ENCODE measurements at regions not wholly inside any gene's neighbourhood (a gene's known extent, or its start where the extent isn't known, plus 50 kb on each side); places are given as distances from the start of the nearest gene placed in this dataset.

DNA sequence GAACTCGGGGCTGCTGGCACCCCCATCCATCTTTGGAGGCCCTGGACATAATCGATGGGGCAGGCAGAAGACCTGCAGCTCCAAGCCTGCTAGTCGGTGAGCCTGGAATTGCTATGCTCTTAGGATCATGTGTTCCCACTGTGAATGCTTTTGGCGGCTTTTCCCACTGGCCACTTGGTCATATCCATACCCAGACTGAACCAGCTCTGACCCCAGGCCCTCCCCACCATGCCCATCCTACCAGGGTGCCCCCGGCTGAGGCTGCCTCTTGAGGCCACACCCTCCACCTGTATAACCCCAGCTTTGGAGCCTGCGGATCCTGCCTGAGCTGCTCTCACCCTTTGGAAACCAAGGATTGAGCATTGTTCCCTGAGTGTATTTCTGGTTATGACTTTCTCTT is 113.5 kb downstream of the TENT4A start:
- no peaks in the 10 kb centered on the region for H3K27me3 ChIP-seq (ENCODE audit: control insufficient read depth, insufficient read depth, low read length)
- H3K4me3 ChIP-seq (ENCODE audit: insufficient read depth, low read depth, low read length) = no peak overlapping the region
- DNase-seq = no peak
- no peaks in the 10 kb centered on the region for H3K36me3 ChIP-seq (replicated peaks; ENCODE audit: control insufficient read depth, insufficient read depth, low read length)

DNA sequence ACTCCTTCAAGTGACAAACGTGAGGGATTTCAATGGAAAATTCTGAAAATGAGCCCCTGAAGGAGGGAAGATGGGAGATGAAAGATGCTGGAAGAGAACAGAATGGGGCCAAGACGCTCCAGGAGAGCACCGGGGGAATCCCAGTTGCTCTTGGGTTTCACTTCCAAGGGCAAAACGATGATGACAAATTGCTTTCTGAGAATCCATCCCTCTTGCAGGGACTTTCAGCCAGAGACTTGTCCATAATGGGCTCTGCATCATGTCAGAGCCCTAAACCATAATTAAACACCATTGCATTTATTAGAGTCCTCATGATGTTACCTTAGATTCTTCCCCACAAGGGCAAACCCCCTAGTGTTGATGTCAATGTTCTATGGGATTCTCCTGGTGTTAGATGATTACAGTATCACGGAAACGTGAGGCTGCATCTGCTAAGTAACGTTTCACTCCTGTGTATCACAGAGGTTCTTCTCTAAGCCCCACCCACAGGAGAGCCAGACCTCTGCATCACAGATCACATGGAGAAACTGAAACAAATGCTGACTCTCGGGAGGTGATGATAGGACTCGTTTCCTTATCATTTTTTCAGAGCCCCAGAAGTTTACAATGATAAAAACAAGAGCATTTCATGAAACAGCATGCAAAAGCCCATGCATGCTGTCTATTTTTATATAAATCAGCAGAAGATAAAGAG is 114.4 kb downstream of the TENT4A start:
- H3K4me3 ChIP-seq (ENCODE audit: insufficient read depth, low read depth, low read length) = no peak overlapping the region
- no peaks in the 10 kb centered on the region for H3K27me3 ChIP-seq (ENCODE audit: control insufficient read depth, insufficient read depth, low read length)
- no peak for DNase-seq
- no peaks in the 10 kb centered on the region for H3K36me3 ChIP-seq (replicated peaks; ENCODE audit: control insufficient read depth, insufficient read depth, low read length)

DNA sequence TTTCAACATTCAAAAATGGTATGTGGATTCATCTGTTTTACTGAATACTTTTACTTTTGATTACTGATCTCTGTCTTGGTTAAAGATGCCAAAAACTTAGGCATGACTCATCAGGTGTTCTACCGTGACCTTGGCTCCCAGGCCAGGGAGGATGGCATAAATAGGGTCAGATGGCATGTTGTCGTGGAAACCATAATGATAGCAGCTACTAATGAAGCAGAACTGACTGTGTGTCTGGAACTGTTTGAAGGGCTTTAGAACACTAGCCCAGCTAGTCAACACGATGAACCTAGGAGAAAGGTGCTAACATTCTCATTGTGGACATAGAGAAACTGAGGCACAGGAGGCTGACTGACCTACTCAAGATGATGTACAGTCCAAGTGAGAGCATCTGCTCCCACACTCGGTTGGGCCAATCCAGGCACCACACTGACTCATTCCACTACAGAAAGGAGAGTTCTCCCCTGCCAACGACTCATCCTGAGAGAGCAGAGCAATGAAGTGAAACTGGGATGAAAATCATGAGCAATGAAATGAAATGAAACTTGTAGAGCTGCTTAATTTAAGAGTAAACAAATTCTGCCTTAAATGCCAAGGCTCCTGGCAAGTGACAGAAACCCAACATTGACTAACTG is 116.0 kb downstream of the TENT4A start:
- H3K36me3 ChIP-seq (replicated peaks; ENCODE audit: control insufficient read depth, insufficient read depth, low read length) = no peaks in the 10 kb centered on the region
- no peak for DNase-seq
- H3K4me3 ChIP-seq (ENCODE audit: insufficient read depth, low read depth, low read length) = no peak overlapping the region
- no peaks in the 10 kb centered on the region for H3K27me3 ChIP-seq (ENCODE audit: control insufficient read depth, insufficient read depth, low read length)

DNA sequence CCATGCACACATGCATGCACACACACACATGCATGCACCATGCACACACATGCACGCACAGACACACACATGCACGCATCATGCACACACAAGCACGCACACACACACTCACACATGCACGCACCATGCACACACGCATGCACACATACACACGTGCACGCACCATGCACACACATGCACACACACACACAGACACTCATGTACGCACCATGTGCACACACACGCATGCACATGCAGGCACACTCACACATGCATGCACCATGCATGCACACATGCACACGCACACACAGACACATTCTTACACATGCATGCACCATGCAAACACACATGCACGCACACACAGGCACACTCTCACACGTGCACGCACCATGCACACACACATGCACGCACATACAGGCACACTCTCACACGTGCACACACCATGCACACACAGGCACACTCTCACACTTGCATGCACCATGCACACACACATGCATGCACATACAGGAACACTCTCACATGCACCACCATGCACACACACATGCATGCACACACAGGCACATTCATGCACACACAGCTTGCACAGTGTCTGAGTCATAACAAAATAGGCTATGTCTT is 117.5 kb downstream of the TENT4A start:
- no peak for DNase-seq
- no peak overlapping the region for H3K4me3 ChIP-seq (ENCODE audit: insufficient read depth, low read depth, low read length)

DNA sequence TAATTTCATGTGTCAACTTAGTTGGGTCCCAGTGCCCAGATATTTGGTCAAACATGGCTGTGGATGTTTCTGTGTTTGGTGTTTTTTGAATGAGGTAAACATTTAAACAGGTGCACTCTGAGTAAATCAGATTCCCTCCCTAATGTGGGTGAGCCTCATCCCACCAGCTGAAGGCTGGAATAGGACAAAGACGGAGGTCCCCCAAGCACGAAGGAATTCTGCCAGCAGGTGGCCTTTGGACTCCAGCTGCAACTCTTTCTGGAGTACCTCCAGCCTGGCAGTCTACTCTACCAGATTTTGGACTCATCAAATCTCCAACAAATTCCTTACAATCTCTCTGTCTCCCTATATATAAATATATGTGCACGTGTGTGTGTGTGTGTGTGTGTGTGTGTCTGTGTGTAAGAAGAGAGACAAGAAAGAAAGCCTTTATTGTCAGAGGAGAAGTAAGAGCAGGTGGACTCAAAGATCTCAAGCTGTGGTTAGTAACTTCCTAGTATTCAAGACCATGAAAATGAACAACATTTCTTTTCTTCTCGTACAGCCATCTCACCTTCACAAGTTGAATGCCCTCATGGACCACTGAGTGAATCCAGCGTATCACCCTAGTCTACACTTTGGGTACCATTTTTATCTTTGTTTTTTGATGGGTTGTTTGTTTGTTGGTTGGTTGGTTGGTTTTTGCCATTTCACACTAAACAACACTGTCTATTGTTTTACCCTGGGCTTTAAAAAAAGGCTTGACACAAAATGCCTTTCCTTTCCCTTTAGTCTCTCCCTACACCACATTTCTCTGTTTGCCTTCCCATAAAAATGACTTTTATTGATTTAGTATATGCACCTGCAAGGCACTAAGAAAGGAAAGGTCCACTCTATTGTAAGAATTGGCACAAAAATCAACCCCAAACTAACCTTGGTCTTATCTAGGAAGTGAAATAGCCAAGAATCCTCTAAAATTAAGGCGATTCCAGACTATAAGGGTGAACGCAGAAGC is 118.7 kb downstream of the TENT4A start:
- no peak for DNase-seq
- Histone ChIP-seq H3K27me3 (ENCODE audit: control insufficient read depth, insufficient read depth, low read length) (no peaks in the 10 kb centered on the region), H3K36me3 (replicated peaks; ENCODE audit: control insufficient read depth, insufficient read depth, low read length) (no peaks in the 10 kb centered on the region), H3K4me3 (ENCODE audit: insufficient read depth, low read depth, low read length) (no peak overlapping the region)

More for the DNA sequence above, 117.5 kb downstream of the TENT4A start:
- Histone ChIP-seq H3K36me3 (replicated peaks; ENCODE audit: control insufficient read depth, insufficient read depth, low read length) (no peaks in the 10 kb centered on the region), H3K27me3 (ENCODE audit: control insufficient read depth, insufficient read depth, low read length) (no peaks in the 10 kb centered on the region)

DNA sequence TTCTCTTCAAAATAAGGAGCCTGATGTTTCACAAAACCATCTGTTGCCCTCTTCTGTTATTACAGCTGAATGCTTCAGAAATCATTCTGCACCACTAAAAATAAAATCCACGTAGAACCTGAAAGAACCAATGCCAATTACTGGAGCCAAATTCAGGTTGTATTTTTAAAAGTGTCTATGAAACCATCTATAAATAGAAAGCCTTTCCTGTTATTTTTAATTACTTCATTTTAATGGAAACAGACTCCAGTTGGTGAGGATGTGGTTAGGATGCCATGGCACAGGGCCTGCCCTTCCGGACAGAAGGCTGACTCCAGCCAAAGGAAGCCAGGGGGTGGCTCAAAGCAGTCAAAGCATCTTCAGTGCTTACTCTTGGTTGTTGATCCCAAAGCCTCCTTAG is 119.8 kb downstream of the TENT4A start:
- DNase-seq = no peak
- Histone ChIP-seq H3K4me3 (ENCODE audit: insufficient read depth, low read depth, low read length) (no peak overlapping the region), H3K36me3 (replicated peaks; ENCODE audit: control insufficient read depth, insufficient read depth, low read length) (no peaks in the 10 kb centered on the region), H3K27me3 (ENCODE audit: control insufficient read depth, insufficient read depth, low read length) (no peaks in the 10 kb centered on the region)

DNA sequence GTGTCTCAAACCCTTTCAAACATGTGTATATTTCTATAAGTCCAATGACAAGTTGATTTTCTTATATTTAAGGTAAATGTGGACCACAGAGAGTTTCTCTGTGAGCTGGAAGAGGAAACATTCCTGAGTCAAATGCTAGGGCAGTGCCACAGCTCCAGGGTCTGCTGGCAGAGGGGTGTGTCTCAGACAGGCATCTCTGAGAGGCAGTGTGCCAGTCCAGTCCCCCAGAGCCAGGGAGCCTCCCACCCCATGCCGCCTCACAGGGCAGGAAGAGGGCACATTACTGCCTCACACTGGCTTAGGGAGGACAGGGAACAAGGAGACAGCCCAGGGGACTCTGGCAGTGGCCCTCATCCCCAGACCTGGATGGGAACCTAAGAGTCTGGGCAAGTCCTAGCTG is 120.2 kb downstream of the TENT4A start:
- Histone ChIP-seq H3K4me3 (ENCODE audit: insufficient read depth, low read depth, low read length) (no peak overlapping the region), H3K36me3 (replicated peaks; ENCODE audit: control insufficient read depth, insufficient read depth, low read length) (no peaks in the 10 kb centered on the region), H3K27me3 (ENCODE audit: control insufficient read depth, insufficient read depth, low read length) (no peaks in the 10 kb centered on the region)
- DNase-seq = no peak

DNA sequence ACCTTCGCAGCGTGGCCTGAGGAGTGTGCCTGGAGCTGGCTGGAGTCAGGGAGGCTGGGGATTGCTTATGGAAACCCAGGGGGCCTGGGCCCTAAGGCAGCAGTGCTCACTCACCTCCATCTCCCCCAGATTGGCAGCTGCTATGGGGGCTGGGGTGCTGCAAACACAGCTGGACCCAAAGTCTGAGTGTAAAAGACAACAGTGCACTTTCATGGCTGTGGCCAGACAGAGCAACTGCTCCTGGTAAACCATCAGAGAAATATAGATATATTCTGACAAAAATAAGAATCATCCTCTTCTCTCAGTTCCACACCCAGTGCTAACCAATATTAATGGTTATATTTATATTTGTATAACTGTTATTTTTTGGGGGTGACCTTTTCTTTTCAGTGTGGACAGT is 123.9 kb downstream of the TENT4A start:
- Histone ChIP-seq H3K27me3 (ENCODE audit: control insufficient read depth, insufficient read depth, low read length) (no peaks in the 10 kb centered on the region), H3K4me3 (ENCODE audit: insufficient read depth, low read depth, low read length) (no peak overlapping the region), H3K36me3 (replicated peaks; ENCODE audit: control insufficient read depth, insufficient read depth, low read length) (no peaks in the 10 kb centered on the region)
- no peak for DNase-seq

DNA sequence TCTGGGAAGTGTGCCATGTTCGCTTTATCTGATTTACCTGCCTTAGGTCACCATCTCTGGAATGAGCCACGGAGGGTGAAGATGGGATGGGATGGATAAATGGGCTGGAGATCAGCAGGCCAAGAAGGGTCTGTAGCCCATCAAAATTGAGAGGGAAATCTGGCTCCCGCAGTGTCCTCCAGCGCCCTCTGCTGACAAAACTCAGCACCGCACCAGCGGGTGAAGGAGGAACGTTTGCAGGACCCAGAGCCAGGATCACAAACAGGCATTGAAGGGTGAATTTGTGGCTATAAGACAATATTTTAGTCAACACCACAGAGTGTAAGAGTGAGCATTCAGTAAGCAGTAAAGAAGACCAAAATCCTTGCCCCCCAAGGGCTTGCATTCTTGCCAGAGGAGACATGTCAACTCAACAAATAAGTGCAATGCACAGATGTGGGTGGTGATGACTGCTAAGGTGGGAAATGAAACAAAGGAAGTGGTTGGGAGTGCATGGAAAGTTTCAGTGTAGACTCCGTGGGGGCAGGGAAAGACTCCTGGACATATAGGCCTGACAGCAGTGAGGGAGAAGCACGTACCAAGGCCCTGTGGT is 124.4 kb downstream of the TENT4A start:
- no peak overlapping the region for H3K4me3 ChIP-seq (ENCODE audit: insufficient read depth, low read depth, low read length)
- DNase-seq = peak; percentile 38
- H3K27me3 ChIP-seq (ENCODE audit: control insufficient read depth, insufficient read depth, low read length) = no peaks in the 10 kb centered on the region
- no peaks in the 10 kb centered on the region for H3K36me3 ChIP-seq (replicated peaks; ENCODE audit: control insufficient read depth, insufficient read depth, low read length)

DNA sequence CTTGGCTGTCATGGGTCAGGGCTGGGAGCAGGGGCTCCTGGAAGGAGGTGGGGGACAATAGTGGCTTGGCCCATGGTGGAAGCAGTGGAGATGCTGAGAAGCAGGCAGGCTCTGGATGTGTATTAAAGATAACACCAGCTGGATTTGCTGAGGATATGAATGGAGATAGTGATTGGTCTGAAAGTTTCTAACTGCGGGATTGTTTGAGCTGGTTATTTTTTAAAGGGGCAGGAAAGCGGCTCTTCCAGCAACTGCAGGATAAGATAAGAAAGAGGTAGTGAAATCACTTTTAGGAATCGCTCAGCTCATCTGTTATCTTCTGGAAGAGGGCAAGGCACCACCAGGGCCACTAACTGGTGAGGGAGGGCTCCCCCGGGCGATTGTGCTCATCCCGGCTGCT is 125.5 kb downstream of the TENT4A start:
- Histone ChIP-seq H3K4me3 (ENCODE audit: insufficient read depth, low read depth, low read length) (no peak overlapping the region), H3K27me3 (ENCODE audit: control insufficient read depth, insufficient read depth, low read length) (no peaks in the 10 kb centered on the region), H3K36me3 (replicated peaks; ENCODE audit: control insufficient read depth, insufficient read depth, low read length) (no peaks in the 10 kb centered on the region)
- DNase-seq = no peak

DNA sequence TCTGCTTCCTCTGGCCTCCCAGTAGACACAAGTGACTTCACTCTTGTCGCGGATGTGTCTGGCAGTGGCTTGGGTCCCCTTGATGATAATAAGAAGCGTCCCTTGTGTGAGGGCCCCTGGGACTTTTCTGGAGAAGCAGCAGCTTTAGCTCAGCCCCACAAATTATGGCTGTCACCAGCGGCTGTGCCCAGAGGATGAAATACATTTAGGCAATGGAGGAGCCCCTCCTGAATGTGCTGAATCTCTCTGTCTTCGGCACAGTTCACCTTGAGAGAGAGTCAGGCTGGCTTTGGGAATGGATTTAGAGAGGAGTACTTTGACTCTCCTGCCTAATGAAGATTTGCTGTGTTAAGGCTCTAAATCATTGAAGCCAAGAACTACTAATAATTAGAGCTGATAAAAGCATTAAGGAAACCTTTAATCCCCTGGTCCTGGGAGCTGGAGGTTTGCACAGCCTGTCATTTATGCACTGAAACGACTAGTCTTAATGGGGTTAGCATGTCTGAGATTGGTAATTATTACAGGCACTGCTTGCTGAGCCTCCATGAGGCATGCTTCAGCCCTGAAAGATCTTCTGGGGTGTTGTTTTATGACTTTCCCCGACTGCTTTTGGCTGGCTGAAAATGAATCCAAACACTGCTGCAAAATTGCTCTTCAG is 127.0 kb downstream of the TENT4A start:
- Histone ChIP-seq H3K4me3 (ENCODE audit: insufficient read depth, low read depth, low read length) (no peak overlapping the region), H3K27me3 (ENCODE audit: control insufficient read depth, insufficient read depth, low read length) (no peaks in the 10 kb centered on the region), H3K36me3 (replicated peaks; ENCODE audit: control insufficient read depth, insufficient read depth, low read length) (no peaks in the 10 kb centered on the region)
- no peak for DNase-seq

DNA sequence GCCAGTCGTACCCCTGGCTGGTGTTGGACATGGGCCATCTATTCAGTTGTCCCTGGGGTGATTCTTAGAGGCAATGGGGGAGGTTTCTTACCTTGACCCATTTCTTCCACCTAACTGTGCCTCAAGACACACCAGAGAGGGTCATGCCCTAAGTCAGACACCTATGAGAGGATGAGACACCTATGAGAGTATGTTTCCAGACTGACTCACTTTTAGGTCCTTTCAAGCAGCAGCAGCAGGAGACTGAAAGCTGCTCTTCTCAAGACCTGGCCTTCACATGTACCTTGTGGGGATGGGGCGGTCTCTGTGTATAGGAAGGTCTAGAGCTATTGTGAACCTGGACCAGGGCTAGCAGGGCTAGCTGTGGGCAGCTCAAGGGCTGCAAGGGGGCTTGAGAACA is 130.1 kb downstream of the TENT4A start:
- no peak for DNase-seq
- no peaks in the 10 kb centered on the region for H3K27me3 ChIP-seq (ENCODE audit: control insufficient read depth, insufficient read depth, low read length)
- H3K36me3 ChIP-seq (replicated peaks; ENCODE audit: control insufficient read depth, insufficient read depth, low read length) = no peaks in the 10 kb centered on the region
- H3K4me3 ChIP-seq (ENCODE audit: insufficient read depth, low read depth, low read length) = no peak overlapping the region

DNA sequence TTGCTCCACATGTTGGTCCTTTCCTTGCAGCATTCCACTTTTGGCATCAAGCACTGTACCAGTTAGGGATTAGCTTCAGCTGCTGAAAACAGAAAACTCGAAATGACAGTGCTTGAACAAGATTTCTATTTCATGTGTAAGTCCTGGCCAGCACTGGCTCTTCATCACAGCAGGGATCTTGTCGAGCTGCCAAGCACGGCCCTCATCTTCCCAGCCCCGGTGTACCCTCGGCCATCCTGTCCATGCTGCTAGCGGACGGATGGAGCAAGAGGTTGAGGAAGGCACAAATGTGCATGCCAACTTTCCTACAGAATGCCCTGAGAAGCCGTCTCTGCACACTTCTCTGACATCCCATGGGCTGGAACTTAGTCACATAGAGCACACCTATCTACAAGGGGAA is 130.6 kb downstream of the TENT4A start:
- Histone ChIP-seq H3K36me3 (replicated peaks; ENCODE audit: control insufficient read depth, insufficient read depth, low read length) (no peaks in the 10 kb centered on the region), H3K4me3 (ENCODE audit: insufficient read depth, low read depth, low read length) (no peak overlapping the region), H3K27me3 (ENCODE audit: control insufficient read depth, insufficient read depth, low read length) (no peaks in the 10 kb centered on the region)
- DNase-seq = no peak

DNA sequence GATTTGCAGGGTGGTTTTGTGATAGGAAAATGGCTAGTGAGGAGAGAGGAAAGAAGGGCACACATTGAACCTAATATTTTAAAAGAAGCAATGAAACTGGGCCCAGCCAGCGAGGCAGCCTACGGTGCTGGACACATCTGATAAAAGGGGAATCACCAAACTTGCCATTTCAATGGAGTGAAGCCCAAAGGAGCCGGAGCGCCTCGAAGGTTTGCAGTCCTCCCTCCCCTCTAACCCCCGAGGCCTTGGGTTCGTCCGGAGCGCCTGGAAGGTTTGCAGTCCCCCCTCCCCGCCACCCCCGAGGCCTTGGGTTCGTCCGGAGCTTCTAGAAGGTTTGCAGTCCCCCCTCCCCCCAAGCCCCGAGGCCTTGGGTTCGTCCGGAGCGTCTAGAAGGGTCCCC is 132.6 kb downstream of the TENT4A start:
- Histone ChIP-seq H3K4me3 (ENCODE audit: insufficient read depth, low read depth, low read length) (no peak overlapping the region), H3K36me3 (replicated peaks; ENCODE audit: control insufficient read depth, insufficient read depth, low read length) (no peaks in the 10 kb centered on the region), H3K27me3 (ENCODE audit: control insufficient read depth, insufficient read depth, low read length) (no peaks in the 10 kb centered on the region)
- peak; percentile 24 for DNase-seq

Measured in H7 (cell line).